HG02938 (cell line): ENCODE measurements at regions not wholly inside any gene's neighbourhood (a gene's known extent, or its start where the extent isn't known, plus 50 kb on each side); places are given as distances from the start of the nearest gene placed in this dataset.

ENCODE experiments used
- ATAC-seq: cut with Tn5 transposase; IDR thresholded peaks from one replicate; pipeline ENCODE4 v1.9.1; 2021; ENCODE audit warnings: mild to moderate bottlenecking, moderate library complexity; ENCODE audit not compliant: unreplicated experiment

GRCh38 chr15:70449311-70450141 lies 313.8 kb downstream of the UACA start:
- no peak for ATAC-seq

- ATAC-seq, result no peak
Observed at GRCh38 chr15:70447928-70448698, 315.2 kb downstream of the UACA start.

- no peak for ATAC-seq
Observed at GRCh38 chr15:70447521-70447920, 315.8 kb downstream of the UACA start.

DNA sequence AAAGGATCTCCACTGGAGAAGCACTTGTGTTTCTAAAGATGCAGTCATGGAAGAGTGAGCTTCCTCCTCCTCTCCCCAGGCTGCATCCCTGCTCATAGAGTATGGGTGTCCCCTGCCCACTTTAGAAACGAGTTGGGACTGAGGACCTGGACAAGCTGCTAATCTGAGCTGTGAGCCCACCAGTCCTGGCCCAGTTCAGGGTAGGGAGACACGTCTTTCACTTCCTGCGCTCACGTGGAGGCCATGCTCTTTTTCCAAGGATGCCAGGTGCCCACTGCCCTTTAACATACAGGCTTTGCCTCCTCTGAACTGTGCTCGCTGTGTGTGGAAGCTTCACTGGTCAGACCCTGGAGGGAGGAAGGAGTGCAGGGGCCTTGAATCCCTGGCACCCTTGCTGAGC lies 316.3 kb downstream of the UACA start:
- no peak for ATAC-seq

DNA sequence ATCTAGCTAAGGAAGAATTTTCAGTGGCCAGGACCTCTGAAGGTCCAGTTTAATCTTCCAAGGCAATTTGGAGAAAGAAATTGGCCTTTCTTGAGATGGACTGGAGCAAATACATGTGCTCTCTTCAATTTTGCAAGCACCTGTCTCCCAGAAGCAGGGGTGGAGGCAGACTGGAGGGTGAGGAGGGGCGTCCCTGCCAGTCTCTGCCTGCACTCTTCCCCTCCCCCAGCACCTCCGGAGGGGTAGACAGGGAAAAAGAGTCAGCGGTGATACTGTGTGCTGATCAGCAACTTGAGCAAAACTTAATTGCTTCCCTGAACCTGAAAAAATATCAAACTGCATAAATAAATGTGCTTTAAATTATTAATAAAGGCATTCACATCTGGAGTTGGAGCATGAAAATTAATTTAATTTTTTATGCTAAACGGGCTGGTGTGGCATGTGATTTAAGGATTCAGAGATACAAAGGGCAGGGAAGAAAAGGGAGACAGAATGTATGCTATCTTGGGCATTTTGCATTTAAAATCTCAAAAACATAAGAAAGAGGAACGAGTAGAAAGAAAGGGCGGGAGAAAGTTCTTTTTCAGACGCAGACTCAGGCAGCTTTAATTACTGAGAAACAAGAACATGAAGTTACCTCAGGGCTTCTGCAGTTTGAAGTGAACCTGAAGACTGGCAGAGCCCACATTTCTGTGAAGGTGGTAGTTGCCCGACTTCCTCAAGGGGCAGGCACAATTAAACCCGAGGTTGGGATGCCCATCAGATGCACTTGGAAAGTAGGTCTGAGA lies 319.7 kb downstream of the UACA start:
- no peak for ATAC-seq

GRCh38 chr15:70442616-70443321 lies 320.6 kb downstream of the UACA start:
- no peak for ATAC-seq

GRCh38 chr15:70442211-70442610 lies 321.1 kb downstream of the UACA start:
- no peak for ATAC-seq

DNA sequence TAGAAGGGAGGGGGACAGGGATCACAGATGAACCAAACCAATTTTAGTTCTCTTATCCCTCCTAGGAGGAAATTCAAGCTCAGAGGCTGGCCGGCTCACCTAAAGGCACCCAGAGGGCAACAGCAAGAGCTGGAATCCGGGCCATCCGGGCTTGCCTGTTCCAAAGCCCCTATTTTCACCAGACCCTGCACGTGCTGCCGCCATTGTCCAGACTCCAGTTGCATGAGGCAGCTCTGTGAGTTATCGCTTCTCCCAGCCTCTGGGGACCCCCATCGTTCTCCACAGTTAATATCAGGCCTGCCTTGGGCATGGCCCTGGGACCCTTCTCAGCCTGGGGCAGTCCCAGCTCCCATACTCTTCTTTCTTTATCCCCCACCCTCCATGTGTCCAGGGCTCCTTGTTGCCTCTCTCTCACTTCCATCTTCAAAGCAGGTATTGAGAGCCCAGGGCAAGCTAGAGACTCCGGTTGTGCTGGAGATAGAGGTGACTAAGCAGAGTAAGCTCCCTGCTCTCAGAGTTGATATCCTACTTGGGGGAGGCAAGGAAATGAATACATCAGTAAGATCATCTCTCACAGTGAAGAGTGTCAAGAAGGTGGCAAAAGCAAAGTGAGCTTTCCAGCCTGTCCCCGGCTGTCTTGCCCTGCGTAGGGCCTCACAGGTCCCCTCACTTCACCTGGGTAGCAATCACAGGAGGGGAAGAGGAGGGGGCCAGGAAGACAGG lies 322.8 kb downstream of the UACA start:
- ATAC-seq, result no peak

DNA sequence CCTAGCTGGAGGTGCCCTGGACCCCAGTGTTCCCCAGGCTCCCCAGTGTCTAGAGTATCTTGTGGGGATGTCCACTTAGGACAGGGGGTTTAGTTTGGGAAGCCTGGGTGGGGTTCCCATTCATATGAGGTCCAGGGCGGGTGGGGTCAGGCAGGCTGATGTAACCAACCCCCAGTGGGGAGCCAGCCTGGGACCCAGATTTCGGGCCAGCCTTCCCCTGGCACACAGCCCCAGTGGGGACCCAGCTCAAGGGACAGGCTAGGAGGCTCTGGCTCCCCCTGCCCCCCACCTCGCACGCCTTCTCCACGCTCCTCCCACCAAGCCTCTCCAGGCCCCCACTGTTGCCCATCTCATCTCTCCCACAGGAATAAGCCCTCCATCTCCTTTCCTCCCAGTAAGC lies 323.5 kb downstream of the UACA start:
- no peak for ATAC-seq

DNA sequence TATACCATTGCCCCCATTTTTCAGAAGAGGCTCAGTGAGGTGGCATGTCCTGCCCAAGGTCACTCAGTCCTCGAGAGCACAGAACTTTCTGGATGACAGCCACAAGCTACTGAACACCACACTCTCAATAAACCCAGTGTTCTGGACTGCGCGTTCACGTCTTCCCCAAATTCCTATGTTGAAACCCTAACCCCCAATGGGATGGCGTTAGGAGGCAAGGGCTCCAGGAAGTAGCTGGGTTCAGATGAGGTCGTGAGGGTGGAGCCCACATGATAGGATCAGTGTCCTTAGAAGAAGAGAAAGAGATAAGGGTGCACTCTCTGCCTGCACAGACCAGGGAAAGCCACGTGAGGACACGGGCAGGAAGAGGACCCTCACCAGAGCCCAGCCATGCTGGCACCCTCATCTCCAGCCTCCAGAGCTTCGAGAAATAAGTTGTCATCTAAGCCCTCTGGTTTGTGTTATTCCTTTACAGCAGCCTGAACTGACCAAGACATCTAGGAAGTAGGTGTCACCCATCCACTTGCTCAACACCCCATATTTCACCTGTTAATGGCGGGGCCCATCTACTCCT lies 324.0 kb downstream of the UACA start:
- no peak for ATAC-seq

- ATAC-seq, result no peak
Observed at GRCh38 chr15:70438776-70439175, 324.6 kb downstream of the UACA start.

DNA sequence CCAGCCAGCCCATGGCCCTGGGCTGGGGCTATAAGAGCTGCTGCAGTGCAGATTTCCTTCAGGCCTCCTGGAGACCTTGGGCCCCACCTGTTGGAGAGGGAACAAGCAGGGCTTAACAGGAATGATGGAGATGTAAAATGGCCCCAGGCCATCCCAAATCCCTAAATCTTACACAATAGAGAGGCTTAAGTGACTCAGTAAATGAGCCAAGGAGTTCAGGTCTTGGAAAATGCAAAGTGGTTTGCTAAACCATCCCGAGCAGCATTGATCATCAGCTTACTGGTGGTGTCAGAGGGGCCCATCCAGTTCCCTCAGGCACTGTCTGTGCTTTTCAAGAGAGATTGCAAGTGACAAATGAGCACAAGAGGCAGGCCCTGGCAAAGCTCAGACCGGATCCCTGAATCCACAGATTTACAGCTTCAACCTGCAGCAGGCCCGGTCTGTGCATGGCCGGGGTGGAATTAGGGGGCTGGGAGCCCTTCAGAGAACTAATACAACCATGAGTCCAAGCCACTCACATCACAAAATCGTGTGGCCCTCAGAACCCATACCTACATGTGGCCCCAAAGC lies 325.4 kb downstream of the UACA start:
- ATAC-seq, result no peak

DNA sequence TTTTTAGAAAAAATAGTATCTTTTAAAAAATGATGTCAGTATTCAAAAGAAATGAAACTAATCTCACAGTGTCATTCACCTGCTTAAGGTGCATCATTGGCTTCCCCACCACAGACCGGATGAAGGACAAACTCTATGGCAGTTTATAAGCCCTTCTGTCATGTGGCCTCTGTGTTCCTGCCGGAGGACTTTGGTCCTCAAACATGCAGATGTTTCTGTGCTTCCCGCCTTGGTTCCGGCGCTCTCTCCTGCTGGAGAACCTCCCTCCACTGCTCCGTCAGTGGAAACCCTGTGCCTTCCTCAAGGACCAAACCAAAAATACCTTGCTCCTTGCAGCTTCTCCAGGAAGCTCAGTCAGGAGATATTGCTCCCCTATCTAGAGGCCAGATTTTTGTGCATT lies 326.3 kb downstream of the UACA start:
- ATAC-seq, result no peak

DNA sequence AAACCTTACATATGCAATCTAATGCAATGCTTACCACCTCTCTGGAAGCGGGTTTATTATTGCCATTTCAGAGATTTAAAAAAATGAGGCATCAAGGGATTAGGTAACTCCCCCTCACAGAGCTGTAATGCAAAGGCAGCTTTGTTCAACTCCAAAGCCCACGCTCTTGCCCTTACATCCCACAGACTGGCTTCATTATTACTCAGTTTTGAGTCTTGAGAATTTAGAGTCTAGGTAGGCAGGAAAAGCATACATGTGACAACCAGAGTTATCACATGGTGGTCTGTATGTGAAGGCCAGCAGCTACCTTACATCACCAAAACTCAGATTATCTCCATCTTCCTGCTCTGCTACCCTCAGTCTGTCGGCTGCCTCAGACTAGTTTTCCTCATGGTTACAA lies 326.9 kb downstream of the UACA start:
- ATAC-seq, result no peak

DNA sequence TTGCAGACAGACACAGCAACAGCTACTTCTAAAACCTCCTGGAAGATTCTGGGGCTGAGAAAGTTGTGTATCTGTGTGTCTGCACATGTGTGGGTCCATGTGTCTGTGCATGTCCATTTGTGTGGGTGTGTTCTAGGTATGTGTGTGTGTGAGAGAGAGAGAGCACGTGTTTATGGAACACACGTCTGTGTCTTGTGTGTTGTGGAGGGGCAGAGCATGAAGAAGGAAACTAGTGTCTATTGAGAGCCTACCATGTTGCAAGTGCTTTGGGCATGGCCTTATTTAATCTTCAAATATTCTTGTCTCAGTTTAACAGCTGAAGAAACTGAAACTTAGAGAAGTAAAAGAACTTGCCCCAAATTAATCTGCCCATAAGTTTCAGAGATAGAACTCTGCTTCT lies 327.5 kb downstream of the UACA start:
- ATAC-seq, result no peak

GRCh38 chr15:70435369-70435768 lies 328.0 kb downstream of the UACA start:
- ATAC-seq, result no peak

GRCh38 chr15:70433586-70434324 lies 329.6 kb downstream of the UACA start:
- ATAC-seq, result no peak

DNA sequence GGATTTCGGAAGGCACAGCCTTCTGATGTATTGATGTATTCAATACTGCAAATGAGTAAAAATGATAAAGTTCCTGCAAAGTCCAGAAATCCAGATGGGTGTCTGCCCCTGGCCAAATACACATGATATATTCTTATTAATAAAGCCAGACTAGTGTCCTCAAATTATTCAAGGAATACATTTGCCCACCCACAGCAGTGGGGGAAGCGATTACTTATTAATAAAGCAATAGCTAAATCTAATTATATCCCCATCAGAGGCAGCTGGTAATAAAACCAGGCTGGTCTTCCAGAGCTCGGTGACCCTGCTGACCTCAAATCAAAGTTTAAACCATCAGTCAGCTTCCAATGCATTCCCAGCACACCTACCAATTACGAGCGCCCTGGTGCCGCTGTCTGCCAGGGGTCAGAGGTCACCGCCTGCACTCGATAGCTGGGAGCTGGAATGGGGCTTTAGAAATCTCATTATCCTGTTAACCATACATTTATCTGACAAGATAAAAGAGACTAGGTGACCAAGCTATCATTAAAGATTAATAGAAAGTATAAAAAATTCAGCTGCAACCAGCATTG lies 330.3 kb downstream of the UACA start:
- ATAC-seq, result no peak

DNA sequence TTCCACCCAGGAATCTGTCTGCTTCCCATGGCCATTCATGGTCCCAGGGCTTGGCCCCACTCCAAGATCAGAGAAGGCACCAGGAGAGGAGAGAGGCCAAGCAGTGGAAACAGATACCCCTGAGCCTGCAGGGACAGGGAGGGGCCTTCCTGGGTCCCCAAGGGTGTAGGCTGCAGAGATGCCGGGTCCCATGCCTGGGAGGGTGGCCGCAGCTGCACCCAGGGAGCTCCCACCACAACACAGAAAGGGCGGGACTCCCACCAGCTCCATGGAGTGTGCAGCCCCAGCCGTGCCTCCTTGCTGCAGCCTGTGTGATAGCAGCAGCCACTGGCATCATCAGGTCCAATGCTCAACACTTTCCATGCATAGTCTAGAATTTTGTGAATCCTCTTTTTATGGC lies 331.5 kb downstream of the UACA start:
- no peak for ATAC-seq
